Neuronal stem cell (in vitro differentiated cells): ENCODE measurements at regions not wholly inside any gene's neighbourhood (a gene's known extent, or its start where the extent isn't known, plus 50 kb on each side); places are given as distances from the start of the nearest gene placed in this dataset.

Experiments used
- DNase-seq: peaks from one replicate; pipeline ENCODE4 v3.0.0-alpha.2; 2013; ENCODE audit warnings: low spot score
- H2AFZ ChIP-seq: one replicate; pipeline ENCODE4 v1.6.1; 2013; ENCODE audit warnings: mild to moderate bottlenecking, low read length, inconsistent platforms
- H2AK5ac ChIP-seq: 2 replicates; pipeline ENCODE4 v1.6.1; 2013; ENCODE audit warnings: low read depth, mild to moderate bottlenecking, inconsistent platforms, low read length, moderate library complexity, mixed read lengths
- H2BK120ac ChIP-seq: 2 replicates; pipeline ENCODE4 v1.6.1; 2013; ENCODE audit warnings: low read depth, mild to moderate bottlenecking, inconsistent platforms, low read length, moderate library complexity, mixed read lengths
- H2BK12ac ChIP-seq: one replicate; pipeline ENCODE4 v1.6.1; 2013; ENCODE audit warnings: low read length, inconsistent platforms
- H2BK15ac ChIP-seq: 2 replicates; pipeline ENCODE4 v1.6.1; 2013; ENCODE audit warnings: mild to moderate bottlenecking, low read length, inconsistent platforms, mixed read lengths
- H2BK5ac ChIP-seq: one replicate; pipeline ENCODE4 v1.6.1; 2013; ENCODE audit warnings: inconsistent platforms, mild to moderate bottlenecking, low read length, moderate library complexity
- H3K14ac ChIP-seq: one replicate; pipeline ENCODE4 v1.6.1; 2013; ENCODE audit warnings: low read length, inconsistent platforms
- H3K18ac ChIP-seq: 2 replicates; pipeline ENCODE4 v1.6.1; 2013; ENCODE audit warnings: low read length, inconsistent platforms
- H3K23ac ChIP-seq: 2 replicates; pipeline ENCODE4 v1.6.1; 2013; ENCODE audit warnings: low read depth, mild to moderate bottlenecking, mixed read lengths, low read length, inconsistent platforms; ENCODE audit not compliant: poor library complexity
- H3K27ac ChIP-seq: replicated peaks from 3 replicates; pipeline ENCODE4 v1.5.1; 2013; ENCODE audit warnings: low read length, inconsistent platforms
- H3K27me3 ChIP-seq, 3 experiments: 2 replicates each; pipeline ENCODE4 v1.6.1; 2013; ENCODE audit warnings: low read length in 3 of 3, mild to moderate bottlenecking in 2 of 3, inconsistent platforms in 1 of 3, low read depth in 1 of 3, mixed read lengths in 1 of 3, moderate library complexity in 1 of 3; ENCODE audit not compliant: control insufficient read depth in 3 of 3, insufficient read depth in 3 of 3
- H3K36me3 ChIP-seq, 2 donors: replicated peaks in 1 of 2; 2 replicates each; pipeline ENCODE4 v1.6.1; 2013; ENCODE audit warnings: low read length in 2 of 2; ENCODE audit not compliant: control insufficient read depth in 2 of 2, insufficient read depth in 2 of 2
- H3K4ac ChIP-seq: 2 replicates; pipeline ENCODE4 v1.6.1; 2013; ENCODE audit warnings: inconsistent platforms, mild to moderate bottlenecking, low read length, moderate library complexity
- H3K4me1 ChIP-seq, 2 donors: 1 replicate in 1 of 2; 2 replicates in 1 of 2; pipeline ENCODE4 v1.6.1; 2013; ENCODE audit warnings: low read length in 2 of 2, low read depth in 1 of 2; ENCODE audit not compliant: control insufficient read depth in 2 of 2, insufficient read depth in 1 of 2
- H3K4me2 ChIP-seq: one replicate; pipeline ENCODE4 v1.6.1; 2013; ENCODE audit warnings: mild to moderate bottlenecking, low read length, inconsistent platforms; ENCODE audit not compliant: insufficient read depth, poor library complexity, severe bottlenecking
- H3K4me3 ChIP-seq, 2 donors: 2 replicates each; pipeline ENCODE4 v1.5.1; 2013; ENCODE audit warnings: low read length in 2 of 2, mild to moderate bottlenecking in 2 of 2, inconsistent platforms in 1 of 2, moderate library complexity in 1 of 2
- H3K79me1 ChIP-seq: one replicate; pipeline ENCODE4 v1.6.1; 2013; ENCODE audit warnings: low read depth, mild to moderate bottlenecking, inconsistent platforms, low read length, moderate library complexity
- H3K9ac ChIP-seq: one replicate; pipeline ENCODE4 v1.6.1; 2013; ENCODE audit warnings: mild to moderate bottlenecking, low read depth, low read length, inconsistent platforms; ENCODE audit not compliant: poor library complexity
- H3K9me3 ChIP-seq, 2 donors: replicated peaks in 1 of 2; 2 replicates each; pipeline versions ENCODE3 to v1.6.1; 2013; ENCODE audit warnings: low read length in 2 of 2, mild to moderate bottlenecking in 2 of 2, inconsistent platforms in 1 of 2, low read depth in 1 of 2, mixed read lengths in 1 of 2, moderate library complexity in 1 of 2; ENCODE audit not compliant: control insufficient read depth in 2 of 2, insufficient read depth in 1 of 2
- H4K8ac ChIP-seq: one replicate; pipeline ENCODE4 v1.6.1; 2013; ENCODE audit warnings: low read depth, mild to moderate bottlenecking, inconsistent platforms, low read length, moderate library complexity
- H4K91ac ChIP-seq: one replicate; pipeline ENCODE4 v1.6.1; 2013; ENCODE audit warnings: low read length, low read depth, mild to moderate bottlenecking, inconsistent platforms; ENCODE audit not compliant: poor library complexity
- WGBS, 2 donors: extraction: QIAGEN DNeasy Blood & Tissue Kit; methylation state at CpG; one replicate each; pipeline ENCODE4 v1.1.7; 2013; ENCODE audit warnings: missing lambda C conversion rate in 2 of 2, mixed read lengths in 1 of 2; ENCODE audit not compliant: insufficient read length in 2 of 2, insufficient replicate concordance in 1 of 2; ENCODE audit errors: extremely low coverage in 2 of 2; 5-methylcytosine and 5-hydroxymethylcytosine counted together

GRCh38 chrX:40457406-40457805 lies 123.4 kb upstream of the ATP6AP2 start:
- Histone ChIP-seq H2AK5ac (peak overlapping the region; percentile 74), H3K4me3 (no peak overlapping the region), H2BK12ac (no peak overlapping the region), H3K23ac (no peak overlapping the region), H2BK15ac (no peak overlapping the region), H2AFZ (no peak overlapping the region), H3K14ac (no peak overlapping the region), H4K8ac (no peak overlapping the region), H3K4ac (no peak overlapping the region), H3K9me3 (peaks cover 0 to 7% of the 10 kb centered on the region in 2 donors), H3K79me1 (no peaks in the 10 kb centered on the region), H3K4me1 (peaks cover 11 to 18% of the 10 kb centered on the region in 2 donors), H3K9ac (no peak overlapping the region), H3K18ac (no peak overlapping the region), H3K36me3 (no peaks in the 10 kb centered on the region), H4K91ac (no peak overlapping the region), H3K27ac (no peak overlapping the region), H3K4me2 (no peak overlapping the region), H2BK5ac (no peak overlapping the region), H3K27me3 (peaks cover 0 to 4% (median 0%) of the 10 kb centered on the region in 3 experiments), H2BK120ac (no peak overlapping the region)
- no peak for DNase-seq

- Histone ChIP-seq H3K4ac (no peak overlapping the region), H3K9me3 (peaks cover 0 to 3% of the 10 kb centered on the region in 2 donors), H3K4me2 (no peak overlapping the region), H2BK15ac (no peak overlapping the region), H2AFZ (no peak overlapping the region), H4K8ac (no peak overlapping the region), H3K36me3 (no peaks in the 10 kb centered on the region), H3K79me1 (no peaks in the 10 kb centered on the region), H3K27me3 (no peaks in the 10 kb centered on the region), H2BK120ac (no peak overlapping the region), H3K14ac (no peak overlapping the region), H4K91ac (no peak overlapping the region), H3K9ac (no peak overlapping the region), H2BK5ac (no peak overlapping the region), H3K18ac (no peak overlapping the region), H3K4me3 (no peak overlapping the region), H3K4me1 (peaks cover 3 to 10% of the 10 kb centered on the region in 2 donors), H2BK12ac (no peak overlapping the region), H3K23ac (no peak overlapping the region), H3K27ac (no peak overlapping the region), H2AK5ac (no peak overlapping the region)
- WGBS, 2 donors: no CpG with 5 or more reads among the region's 6 CpGs
- DNase-seq: no peak
Measured at GRCh38 chrX:40452031-40452430, 128.7 kb upstream of the ATP6AP2 start.

DNA sequence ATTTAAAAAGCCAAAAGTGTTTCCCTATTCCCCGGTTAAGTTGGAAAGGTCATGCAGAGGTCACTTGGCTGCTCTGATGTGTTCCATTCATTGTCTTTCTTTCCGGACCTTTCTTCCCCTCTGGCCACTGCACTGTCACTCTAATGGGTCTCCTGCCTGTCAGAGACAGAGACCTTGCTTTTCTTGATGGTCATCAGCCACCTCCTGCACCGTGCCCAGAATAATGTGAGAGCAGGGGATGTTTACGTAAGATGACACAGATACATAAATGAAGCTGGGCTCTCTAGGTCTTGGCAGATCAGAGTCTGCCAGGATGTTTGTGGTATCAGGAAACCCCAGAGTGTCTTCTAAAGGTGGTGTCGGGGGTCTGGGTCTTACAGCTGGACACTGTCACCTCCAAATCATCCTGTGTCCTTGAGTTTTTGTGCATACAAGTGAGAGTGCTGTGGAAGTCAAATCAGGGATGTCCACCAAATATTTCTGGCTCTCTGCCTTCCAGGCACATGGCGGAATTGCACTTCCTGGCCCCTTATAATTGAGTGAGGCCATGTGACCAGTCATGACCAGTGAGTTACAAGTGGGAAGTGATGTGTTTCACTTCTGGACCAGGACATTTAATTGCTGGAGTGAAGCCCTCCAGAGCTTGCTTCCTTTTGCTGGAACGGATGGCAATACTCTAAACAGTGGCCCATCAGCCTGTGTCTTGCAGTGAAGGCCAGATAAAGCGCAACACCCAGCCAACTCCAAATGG lies 130.6 kb upstream of the ATP6AP2 start:
- no peak overlapping the region for H2BK5ac ChIP-seq
- H2AFZ ChIP-seq: no peak overlapping the region
- no peak overlapping the region for H4K8ac ChIP-seq
- no peak overlapping the region for H3K14ac ChIP-seq
- no peak overlapping the region for H3K4me2 ChIP-seq
- H3K18ac ChIP-seq: no peak overlapping the region
- H3K36me3 ChIP-seq: no peaks in the 10 kb centered on the region
- no peak overlapping the region for H2AK5ac ChIP-seq
- H4K91ac ChIP-seq: no peak overlapping the region
- no CpG with 5 or more reads among the region's 8 CpGs for WGBS, 2 donors
- no peak overlapping the region for H3K23ac ChIP-seq
- no peaks in the 10 kb centered on the region for H3K79me1 ChIP-seq
- no peaks in the 10 kb centered on the region for H3K27me3 ChIP-seq
- H3K4me3 ChIP-seq: no peak overlapping the region
- H3K4ac ChIP-seq: no peak overlapping the region
- H3K9me3 ChIP-seq: no peaks in the 10 kb centered on the region
- no peak overlapping the region for H2BK15ac ChIP-seq
- H2BK120ac ChIP-seq: no peak overlapping the region
- H3K4me1 ChIP-seq: peaks cover 8 to 10% of the 10 kb centered on the region in 2 donors
- DNase-seq: no peak
- H3K9ac ChIP-seq: no peak overlapping the region
- no peak overlapping the region for H3K27ac ChIP-seq
- H2BK12ac ChIP-seq: no peak overlapping the region

DNA sequence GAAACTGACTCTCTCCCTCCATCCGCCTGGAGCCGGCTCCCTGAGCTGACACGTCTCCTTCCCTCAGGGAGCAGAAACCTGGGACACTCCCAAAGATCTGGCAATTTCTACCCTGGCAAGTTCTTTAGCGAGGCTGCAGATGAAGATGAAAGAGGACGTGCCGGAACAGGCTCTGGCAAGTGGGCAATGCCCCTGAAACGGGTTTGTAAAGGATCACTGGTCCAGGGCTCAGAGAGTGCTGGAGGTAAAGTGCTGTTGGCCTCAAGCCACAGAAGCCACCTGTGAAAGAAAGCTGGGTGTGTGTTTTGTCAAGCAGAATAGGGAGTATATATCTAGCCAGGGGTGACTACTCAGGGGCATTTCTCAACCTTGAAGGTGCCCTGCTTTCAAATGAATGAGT lies 131.4 kb upstream of the ATP6AP2 start:
- Histone ChIP-seq H3K18ac (no peak overlapping the region), H2BK120ac (no peak overlapping the region), H2BK15ac (no peak overlapping the region), H3K4me1 (peaks cover 11 to 14% of the 10 kb centered on the region in 2 donors), H3K27me3 (no peaks in the 10 kb centered on the region), H2AFZ (no peak overlapping the region), H3K23ac (no peak overlapping the region), H3K4ac (no peak overlapping the region), H2BK12ac (no peak overlapping the region), H3K14ac (no peak overlapping the region), H4K91ac (no peak overlapping the region), H2BK5ac (no peak overlapping the region), H3K4me2 (no peak overlapping the region), H3K4me3 (no peak overlapping the region), H4K8ac (no peak overlapping the region), H3K27ac (no peak overlapping the region), H3K79me1 (no peaks in the 10 kb centered on the region), H3K36me3 (no peaks in the 10 kb centered on the region), H3K9ac (no peak overlapping the region), H2AK5ac (no peak overlapping the region), H3K9me3 (no peaks in the 10 kb centered on the region)
- DNase-seq: no peak
- no CpG with 5 or more reads among the region's 7 CpGs for WGBS, 2 donors
